Kasumi-1 (cell line): ENCODE measurements at regions not wholly inside any gene's neighbourhood (a gene's known extent, or its start where the extent isn't known, plus 50 kb on each side); places are given as distances from the start of the nearest gene placed in this dataset.
"Not testable (repeated sequence)": the region's sequence is repeated elsewhere in the genome, so short reads cannot be mapped to it uniquely, and the experiment has no call there.

Source experiments
- DNase-seq, 2 experiments: peaks; one replicate each; lab custom pipeline; 2025; lab: John Stamatoyannopoulos, UW

DNA sequence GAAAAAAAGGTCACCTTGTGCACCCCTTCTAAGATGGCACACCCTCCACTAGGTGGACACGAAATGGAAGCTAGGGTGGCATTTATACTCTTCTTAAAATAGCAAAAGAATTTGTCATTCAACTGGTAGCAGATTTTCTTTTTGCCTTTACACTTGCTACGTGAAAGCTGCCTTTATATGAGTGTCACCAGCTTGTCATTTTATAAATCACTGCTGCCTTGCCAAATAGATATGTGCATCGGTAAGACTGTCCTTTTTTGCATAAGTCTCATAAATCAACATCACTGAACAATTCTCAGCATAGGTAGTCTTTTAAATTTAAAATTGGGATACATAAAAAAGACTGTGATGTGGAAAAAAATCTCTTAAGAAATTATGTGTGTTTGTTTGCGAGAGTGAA is 764.1 kb downstream of the TDRD15 start:
- DNase-seq: no peak

DNA sequence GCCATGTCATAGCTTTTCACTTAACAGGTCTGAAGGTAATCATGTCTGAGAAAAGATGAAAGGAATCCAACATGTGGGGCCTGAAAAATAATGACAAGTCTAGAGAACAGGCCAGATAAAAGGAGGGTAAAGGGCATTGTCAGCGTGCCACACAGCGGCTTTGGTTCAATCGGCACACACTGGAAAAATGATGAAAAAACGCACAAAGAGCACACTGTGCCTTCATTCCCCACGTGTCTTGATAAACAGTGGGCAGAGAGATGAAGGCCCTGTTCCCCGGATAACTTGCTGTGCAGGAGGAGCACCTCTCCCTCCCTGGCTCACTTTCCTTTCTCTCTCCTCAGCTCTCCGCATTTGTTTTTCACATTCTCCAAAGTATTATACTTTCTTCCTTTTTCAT is 766.3 kb downstream of the TDRD15 start:
- DNase-seq: no peak

DNA sequence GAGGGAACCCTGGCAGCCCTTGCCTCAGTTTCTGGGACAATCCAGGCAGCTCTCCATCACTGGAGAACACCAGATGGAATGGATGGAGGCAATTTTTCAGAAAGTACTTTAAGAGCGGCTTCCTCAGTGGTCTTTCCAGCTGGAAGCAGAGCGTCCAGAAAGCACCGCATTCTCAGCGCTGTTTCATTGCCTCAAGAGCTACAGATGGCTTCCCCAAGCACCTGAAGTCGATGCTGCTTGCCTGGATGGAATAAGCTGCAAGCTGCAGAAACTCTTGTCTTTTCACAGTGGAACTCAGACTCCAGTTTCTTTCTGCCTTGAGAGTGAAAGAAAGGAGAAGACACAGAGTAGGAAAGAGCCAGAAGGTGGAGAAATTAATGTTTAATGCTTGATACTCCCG is 766.9 kb downstream of the TDRD15 start:
- no peak for DNase-seq

DNA sequence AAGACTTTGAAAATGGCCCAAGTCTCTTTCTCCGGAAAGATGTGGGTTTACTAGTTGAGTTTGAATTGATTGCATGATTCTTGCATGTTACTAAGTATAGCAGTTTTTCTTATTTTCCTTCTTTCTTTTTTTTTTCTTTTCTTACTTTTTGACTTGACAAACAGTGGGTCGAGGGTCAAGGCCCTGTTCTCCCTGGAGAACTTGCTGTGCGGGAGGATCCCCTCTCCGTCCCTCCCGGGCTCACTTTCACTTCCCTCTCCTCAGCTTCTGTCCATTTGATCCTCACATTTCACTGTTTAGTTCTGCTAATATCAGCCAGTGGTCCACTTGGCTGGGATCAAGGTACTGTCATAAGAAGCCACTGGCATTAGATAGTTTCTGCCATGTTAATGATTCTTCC is 767.4 kb downstream of the TDRD15 start:
- DNase-seq: no peak

- no peak for DNase-seq
Measured at GRCh38 chr2:21892140-21892539, 768.4 kb downstream of the TDRD15 start.

DNA sequence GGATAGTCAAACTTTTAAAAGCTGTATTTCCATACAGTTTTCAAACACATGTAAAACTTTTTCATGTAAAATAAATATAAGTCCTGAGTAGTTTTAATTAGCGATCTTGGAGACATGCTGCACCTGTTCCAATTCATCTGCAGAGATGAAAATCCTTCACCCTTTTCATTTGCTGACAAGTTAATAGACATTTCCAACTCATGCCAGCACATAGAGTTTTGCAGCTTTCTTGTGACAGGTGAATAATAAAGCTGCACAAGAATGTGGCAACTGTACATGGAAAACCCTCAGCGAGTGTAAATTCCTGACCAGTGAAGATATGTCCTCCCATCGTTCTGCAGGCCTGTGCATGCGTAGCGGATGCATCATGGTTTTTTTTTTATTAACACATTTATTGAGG is 771.4 kb downstream of the TDRD15 start:
- DNase-seq: no peak

DNA sequence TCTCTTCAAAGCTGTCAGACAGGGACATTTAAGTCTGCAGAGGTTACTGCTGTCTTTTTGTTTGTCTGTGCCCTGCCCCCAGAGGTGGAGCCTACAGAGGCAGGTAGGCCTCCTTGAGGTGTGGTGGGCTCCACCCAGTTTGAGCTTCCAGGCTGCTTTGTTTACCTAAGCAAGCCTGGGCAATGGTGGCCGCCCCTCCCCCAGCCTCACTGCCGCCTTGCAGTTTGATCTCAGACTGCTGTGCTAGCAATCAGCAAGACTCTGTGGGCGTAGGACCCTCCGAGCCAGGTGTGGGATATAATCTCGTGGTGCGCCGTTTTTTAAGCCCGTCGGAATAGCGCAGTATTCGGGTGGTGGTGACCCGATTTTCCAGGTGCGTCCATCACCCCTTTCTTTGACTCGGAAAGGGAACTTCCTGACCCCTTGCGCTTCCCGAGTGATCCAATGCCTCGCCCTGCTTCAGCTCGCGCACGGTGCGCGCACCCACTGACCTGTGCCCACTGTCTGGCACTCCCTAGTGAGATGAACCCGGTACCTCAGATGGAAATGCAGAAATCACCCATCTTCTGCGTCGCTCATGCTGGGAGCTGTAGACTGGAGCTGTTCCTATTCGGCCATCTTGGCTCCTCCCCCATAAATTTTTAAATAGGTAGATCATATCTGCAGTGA is 785.1 kb downstream of the TDRD15 start:
- not testable (repeated sequence) for DNase-seq

DNA sequence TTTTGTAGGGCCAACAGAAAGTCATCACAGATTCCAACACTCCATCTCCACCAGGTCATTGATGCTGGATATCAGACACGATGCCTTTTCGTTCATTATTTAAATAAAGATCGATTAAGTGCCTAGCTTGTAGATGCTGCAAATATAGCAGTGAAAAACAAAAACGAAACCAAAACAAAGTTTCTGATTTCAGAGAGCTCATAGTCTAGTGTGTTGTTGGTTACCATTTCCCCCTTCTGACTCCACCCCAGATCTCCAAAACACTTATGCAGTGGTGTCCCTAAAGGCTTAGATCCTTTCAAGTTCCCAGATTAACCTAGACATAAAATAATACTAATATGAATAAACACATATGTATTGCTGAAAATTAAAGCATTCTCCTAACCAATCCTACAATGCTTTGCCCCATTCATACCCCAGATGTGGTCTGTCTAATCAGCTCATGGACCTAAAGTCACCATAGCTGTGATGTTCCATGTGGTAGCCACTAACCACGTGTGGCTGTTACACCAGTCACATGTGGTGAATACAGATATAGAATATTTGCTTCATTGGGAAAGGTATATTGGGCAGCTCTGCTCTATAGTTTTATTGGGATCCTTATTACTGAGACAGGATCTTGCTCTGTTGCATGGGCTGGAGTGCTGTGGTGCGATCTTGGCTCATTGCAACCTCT is 787.2 kb downstream of the TDRD15 start:
- no peak for DNase-seq

GRCh38 chr2:21912405-21912804 is 788.6 kb downstream of the TDRD15 start:
- no peak for DNase-seq

- no peak for DNase-seq
Measured at GRCh38 chr2:21915201-21915600, 791.4 kb downstream of the TDRD15 start.

GRCh38 chr2:21916934-21917522 is 793.3 kb downstream of the TDRD15 start:
- no peak for DNase-seq

DNA sequence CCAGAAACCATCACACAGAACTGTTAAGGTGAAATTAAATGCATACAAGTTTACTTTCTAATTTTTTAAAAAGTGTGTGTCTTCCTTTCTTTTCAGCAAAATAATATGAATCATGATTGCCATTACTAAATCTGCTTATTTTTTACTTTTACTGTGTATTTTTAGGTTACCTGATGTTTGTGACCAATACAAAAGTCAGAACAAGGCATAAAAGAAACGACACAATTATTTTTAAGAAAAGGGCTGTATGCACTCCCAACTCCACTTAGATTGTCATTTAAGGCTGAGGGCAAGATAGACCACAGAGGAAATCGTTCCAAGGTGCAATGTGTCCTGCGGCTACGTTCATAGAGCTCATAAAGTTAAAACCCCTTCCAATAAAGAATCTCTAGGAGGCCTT is 797.0 kb downstream of the TDRD15 start:
- DNase-seq: no peak

DNA sequence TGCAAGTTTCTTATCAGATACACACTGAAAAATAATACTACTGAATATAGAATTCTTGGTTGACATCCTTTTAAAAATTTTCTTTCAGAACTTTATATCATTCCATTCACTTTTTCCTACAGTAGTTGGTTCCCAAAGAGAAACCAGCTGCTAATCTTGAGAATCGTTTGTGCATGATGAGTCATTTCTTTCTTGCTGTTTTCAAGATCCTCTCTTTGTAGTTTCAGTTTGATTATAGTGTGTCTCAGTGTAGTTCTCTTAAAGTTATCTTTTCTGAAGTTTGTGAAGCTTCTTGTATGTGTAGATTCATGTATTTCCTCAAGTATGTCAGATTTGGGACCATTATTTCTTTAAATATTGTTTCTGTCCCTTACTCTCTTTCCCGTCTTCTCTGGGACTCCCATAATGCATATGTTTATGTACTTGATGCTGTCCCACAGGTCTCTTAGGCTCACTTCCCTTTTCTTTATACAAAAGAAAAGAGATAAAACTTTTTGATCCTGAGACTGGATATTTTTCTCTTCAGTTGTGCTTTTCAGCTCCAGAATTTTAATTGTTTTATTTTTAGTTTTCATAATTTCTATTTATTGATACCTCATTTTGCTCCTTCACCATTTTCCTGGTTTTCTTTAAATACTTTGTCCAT is 801.0 kb downstream of the TDRD15 start:
- no peak for DNase-seq

DNA sequence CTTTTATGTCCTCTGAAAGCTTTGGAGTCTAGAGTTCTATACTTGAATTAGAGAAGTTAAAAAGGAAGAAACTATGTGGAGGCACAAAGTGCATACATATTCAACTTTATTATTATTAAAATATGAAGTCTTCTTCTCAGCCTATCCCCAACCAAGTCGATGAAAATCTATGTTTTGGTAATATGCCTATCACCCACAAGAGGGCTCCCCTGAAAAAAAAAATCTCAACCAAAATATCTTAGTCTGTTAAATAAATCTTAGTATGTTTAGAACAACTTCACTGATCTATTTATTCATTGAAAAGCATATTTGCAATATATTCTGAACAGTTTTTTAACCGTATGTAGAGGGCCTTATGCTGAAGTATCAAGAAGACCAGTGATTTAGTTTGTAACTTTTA is 804.5 kb downstream of the TDRD15 start:
- peak in 1 of 2 experiments; percentile 8 for DNase-seq

GRCh38 chr2:21930226-21930625 is 806.5 kb downstream of the TDRD15 start:
- DNase-seq: no peak

DNA sequence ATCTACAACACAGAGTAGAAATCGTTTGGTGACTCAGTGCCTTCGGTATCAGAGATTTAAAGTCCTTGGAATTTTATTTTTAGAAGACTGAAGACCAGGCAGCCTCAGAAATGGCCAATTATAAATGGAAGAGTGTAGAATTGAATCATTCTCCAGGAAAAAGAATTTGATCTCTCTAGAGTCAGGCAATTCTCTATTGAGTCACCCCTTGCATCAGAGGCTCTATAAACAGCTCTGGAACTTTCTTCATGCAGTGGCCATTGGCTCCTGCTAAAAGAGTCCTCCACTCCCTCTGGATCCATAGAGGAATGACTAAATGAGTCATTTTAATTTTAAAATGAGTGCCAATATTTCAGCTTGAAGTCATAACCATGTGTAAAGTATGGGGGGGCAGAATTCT is 816.2 kb downstream of the TDRD15 start:
- DNase-seq: no peak

- DNase-seq: no peak
Measured at GRCh38 chr2:21944536-21944935, 820.8 kb downstream of the TDRD15 start.

DNA sequence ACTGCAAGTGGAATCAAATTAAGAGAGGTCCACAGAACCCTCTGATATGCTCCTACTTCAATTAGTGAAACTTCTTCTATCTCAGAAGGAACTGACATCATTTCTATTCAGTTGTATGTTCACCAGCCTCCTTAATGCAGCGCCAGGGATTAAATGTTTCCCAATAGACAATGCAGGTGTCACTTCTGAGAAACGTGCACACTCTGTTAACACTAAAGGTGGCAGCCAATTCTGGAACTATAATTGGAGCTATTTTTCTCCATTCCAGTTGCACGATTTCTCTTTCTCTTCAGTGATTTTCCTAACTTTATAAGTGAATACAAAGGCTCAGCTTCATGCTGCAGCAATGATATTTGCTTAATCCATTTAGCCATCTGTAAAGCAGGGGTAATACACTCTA is 821.9 kb downstream of the TDRD15 start:
- no peak for DNase-seq

DNA sequence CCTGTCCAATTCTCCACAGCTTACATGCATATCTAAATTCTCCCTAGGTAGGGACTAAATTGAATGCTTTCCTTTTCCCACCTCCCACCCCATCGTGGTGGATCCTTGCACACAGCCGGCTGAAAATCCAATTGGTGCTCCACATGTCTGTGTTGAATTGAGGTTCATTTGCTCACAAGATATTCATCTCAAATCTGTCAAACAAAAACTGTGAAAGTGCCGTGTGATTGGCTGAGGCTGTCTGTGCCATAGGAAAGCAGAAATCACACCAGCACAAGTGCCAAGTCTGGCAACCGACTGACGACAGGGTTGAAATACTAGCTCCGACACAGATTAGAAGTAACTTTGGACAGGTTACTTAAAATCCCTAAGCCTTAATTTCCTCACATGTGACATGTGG is 823.3 kb downstream of the TDRD15 start:
- no peak for DNase-seq

DNA sequence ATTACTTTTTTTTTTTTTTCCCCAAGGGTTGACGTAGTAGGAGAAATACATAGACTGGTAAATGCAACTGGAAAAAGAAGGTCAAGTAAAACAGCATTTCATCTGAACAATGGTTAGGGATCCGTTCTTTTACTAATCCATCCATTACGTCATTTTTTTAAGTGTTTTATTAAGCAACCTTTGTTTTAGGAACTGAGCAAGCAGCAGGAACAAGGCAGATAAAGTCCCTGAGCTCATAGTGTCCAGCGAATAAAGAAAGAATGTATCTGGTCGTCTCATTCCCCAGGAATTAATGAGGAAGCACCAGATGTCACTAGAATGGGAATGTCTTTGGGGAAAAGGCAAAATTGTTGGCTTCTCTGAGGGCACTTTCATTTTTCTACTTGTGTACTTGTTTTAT is 842.4 kb downstream of the TDRD15 start:
- no peak for DNase-seq

DNA sequence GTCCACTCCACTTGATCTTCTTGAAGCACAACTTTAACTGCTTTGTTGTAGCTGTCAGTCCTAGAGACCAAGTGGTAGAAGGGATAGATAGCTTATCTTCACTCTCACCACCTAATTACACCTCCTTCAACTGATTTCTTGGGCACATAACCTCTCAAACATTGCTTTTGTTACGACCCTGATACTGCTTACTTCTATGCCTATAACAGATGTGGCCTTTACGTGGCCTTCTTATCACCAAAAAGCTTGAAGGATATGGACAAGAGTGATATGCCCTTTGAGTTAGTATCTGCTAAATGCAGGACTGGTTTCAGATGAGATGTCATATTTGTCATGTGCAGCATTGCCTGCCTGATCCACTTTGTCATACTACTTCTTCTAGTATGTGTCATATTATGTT is 847.2 kb downstream of the TDRD15 start:
- DNase-seq: no peak

DNA sequence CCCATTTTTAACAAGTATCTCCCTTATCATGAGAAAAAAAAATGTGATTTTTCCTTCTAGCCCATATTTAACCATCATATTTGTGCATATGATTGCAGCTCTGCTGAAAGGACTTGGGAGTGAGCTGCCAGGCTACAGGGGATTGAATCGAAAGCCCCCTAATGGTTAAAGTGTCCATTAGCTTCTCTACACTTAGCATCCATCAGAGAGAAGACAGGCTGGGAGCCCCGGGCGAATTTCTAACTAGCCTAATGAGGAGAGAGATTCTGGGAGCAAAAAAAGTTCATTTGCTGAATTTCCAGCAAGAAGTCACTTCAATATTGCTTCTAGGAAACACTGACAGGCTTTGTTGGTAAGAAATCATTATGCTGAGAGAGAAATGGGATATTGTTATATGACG is 848.8 kb downstream of the TDRD15 start:
- no peak for DNase-seq

GRCh38 chr2:21981127-21981526 is 857.4 kb downstream of the TDRD15 start:
- DNase-seq: no peak
